ENCODE measurements at regions not wholly inside any gene's neighbourhood (a gene's known extent, or its start where the extent isn't known, plus 50 kb on each side); places are given as distances from the start of the nearest gene placed in this dataset.

DNA sequence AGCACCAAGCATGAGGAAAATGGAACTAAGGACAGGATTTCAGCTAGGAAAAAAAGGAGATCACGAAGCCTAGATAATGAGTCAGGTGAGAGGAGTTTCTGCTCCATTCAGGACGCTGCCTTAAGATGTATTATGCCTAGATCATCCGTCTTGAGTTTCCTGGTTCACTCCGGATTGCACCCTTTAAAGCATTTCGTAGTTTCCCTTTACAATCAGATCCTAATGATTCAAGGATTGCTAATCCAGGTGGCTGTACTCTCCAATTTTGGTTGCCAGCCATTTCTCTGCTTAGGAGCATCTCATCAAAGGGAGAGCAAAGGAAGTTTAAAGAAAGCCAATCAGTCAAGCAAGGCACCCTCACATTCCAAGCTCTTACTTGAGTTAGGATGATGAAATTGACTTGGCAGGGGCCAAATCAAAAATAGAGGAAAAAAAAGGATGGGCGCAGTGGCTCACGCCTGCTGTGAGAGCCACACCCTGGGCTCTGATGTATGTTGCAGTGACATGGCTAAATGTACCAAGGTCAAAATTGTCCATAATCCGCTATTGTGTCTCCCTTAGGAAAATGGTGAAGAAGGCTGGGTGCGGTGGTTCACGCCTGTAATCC is 156.9 kb upstream of the SOD1 start:
- no peak for DNase-seq (ENCODE audit: low spot score)
- no peak overlapping the region for H3K4me3 Mint-ChIP-seq
- no peaks in the 10 kb centered on the region for H3K9me3 Mint-ChIP-seq
- H3K27ac Mint-ChIP-seq: no peak overlapping the region
- peaks cover 22% of the 10 kb centered on the region for H3K4me1 Mint-ChIP-seq (ENCODE audit: low read depth)
- peaks cover 33% of the 10 kb centered on the region for H3K27me3 Mint-ChIP-seq (ENCODE audit: insufficient read depth)
- intact Hi-C loops (cut with micrococcal nuclease): no loop called here
- H3K36me3 Mint-ChIP-seq (ENCODE audit: low read depth): peaks cover 5% of the 10 kb centered on the region

DNA sequence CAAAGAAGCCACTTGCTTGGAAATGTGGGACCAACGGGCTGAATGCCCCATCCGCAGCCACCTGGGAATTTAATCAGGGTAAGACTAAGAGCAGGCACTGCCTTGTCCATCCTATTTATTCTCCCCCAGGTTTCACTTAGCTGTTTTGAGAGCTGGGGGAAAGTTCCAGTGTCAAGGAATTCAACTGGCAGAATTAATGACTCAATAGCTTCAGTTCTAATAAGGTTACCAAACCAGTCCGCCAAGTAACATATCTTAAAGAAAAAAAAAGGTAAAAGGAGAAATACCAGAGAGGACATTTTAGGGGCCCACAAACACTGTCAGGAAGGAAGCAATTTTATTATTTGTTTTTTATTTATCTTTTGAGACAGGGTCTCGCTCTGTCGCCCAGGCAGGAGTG is 157.6 kb upstream of the SOD1 start:
- Mint-ChIP-seq H3K36me3 (ENCODE audit: low read depth) (peaks cover 5% of the 10 kb centered on the region), H3K4me1 (ENCODE audit: low read depth) (peaks cover 18% of the 10 kb centered on the region), H3K27ac (no peak overlapping the region), H3K27me3 (ENCODE audit: insufficient read depth) (peaks cover 31% of the 10 kb centered on the region), H3K4me3 (no peak overlapping the region), H3K9me3 (no peaks in the 10 kb centered on the region)
- intact Hi-C loops (cut with micrococcal nuclease): no loop called here
- no peak for DNase-seq (ENCODE audit: low spot score)

DNA sequence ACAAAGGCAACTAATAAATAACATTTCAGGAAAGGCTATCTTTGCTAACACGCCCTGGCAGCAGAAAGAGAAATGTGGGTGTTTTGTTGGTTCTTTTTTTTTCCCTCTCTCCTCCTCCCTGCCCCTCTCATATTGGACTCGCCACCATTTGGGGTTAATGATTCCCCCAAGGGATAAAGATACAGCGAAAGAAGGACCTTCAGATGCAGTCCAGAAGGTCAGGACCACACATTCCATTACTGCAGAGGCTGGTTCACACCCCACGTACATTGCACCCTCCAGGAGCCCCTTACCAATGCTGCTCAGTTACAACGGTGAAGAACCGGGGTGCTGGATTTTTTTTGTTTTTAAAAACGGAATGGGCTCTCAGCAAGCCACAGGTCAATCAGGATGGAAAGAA is 156.9 kb upstream of the TIAM1 start:
- no peak overlapping the region for H3K27ac Mint-ChIP-seq
- no peaks in the 10 kb centered on the region for H3K9me3 Mint-ChIP-seq
- no peak for DNase-seq (ENCODE audit: low spot score)
- no peak overlapping the region for H3K4me3 Mint-ChIP-seq
- H3K27me3 Mint-ChIP-seq (ENCODE audit: insufficient read depth): peaks cover 31% of the 10 kb centered on the region
- H3K36me3 Mint-ChIP-seq (ENCODE audit: low read depth): peaks cover 5% of the 10 kb centered on the region
- intact Hi-C loops (cut with micrococcal nuclease): no loop called here
- H3K4me1 Mint-ChIP-seq (ENCODE audit: low read depth): peaks cover 9% of the 10 kb centered on the region

- Mint-ChIP-seq H3K4me3 (no peak overlapping the region), H3K27me3 (ENCODE audit: insufficient read depth) (peaks cover 26% of the 10 kb centered on the region), H3K27ac (no peak overlapping the region), H3K36me3 (ENCODE audit: low read depth) (peaks cover 5% of the 10 kb centered on the region), H3K4me1 (ENCODE audit: low read depth) (peaks cover 2% of the 10 kb centered on the region), H3K9me3 (no peaks in the 10 kb centered on the region)
- DNase-seq (ENCODE audit: low spot score): no peak
- intact Hi-C loops (cut with micrococcal nuclease): no loop called here
These were observed 156.0 kb upstream of the TIAM1 start for GRCh38 chr21:31500071-31500470.

DNA sequence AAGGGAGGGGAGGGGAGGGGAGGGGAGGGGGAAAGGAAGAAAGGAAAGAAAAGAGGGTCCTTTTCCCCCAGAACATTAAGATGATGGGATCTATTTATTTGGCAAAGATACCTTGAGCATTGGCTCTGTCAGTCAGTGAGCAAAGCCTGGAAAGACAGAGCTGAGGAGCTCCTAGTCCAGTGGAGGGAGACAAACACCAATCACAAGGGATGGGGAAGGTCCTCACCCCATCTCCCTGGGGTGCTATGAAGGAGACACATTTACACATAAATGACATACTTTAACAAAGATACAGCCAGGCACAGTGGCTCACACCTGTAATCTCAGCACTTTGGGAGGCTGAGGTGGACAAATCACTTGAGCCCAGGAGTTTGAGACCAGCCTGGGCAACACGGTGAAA is 154.9 kb upstream of the TIAM1 start:
- Mint-ChIP-seq H3K4me3 (no peak overlapping the region), H3K36me3 (ENCODE audit: low read depth) (peaks cover 4% of the 10 kb centered on the region), H3K9me3 (no peaks in the 10 kb centered on the region), H3K27ac (no peak overlapping the region), H3K4me1 (ENCODE audit: low read depth) (no peaks in the 10 kb centered on the region), H3K27me3 (ENCODE audit: insufficient read depth) (peaks cover 21% of the 10 kb centered on the region)
- DNase-seq (ENCODE audit: low spot score): no peak
- intact Hi-C loops (cut with micrococcal nuclease): no loop called here

- no peak overlapping the region for H3K27ac Mint-ChIP-seq
- H3K9me3 Mint-ChIP-seq: no peaks in the 10 kb centered on the region
- H3K36me3 Mint-ChIP-seq (ENCODE audit: low read depth): peaks cover 3% of the 10 kb centered on the region
- peaks cover 20% of the 10 kb centered on the region for H3K27me3 Mint-ChIP-seq (ENCODE audit: insufficient read depth)
- intact Hi-C loops (cut with micrococcal nuclease): no loop called here
- H3K4me3 Mint-ChIP-seq: no peak overlapping the region
- DNase-seq (ENCODE audit: low spot score): no peak
- no peaks in the 10 kb centered on the region for H3K4me1 Mint-ChIP-seq (ENCODE audit: low read depth)
These were observed 153.9 kb upstream of the TIAM1 start for GRCh38 chr21:31497914-31498313.

DNA sequence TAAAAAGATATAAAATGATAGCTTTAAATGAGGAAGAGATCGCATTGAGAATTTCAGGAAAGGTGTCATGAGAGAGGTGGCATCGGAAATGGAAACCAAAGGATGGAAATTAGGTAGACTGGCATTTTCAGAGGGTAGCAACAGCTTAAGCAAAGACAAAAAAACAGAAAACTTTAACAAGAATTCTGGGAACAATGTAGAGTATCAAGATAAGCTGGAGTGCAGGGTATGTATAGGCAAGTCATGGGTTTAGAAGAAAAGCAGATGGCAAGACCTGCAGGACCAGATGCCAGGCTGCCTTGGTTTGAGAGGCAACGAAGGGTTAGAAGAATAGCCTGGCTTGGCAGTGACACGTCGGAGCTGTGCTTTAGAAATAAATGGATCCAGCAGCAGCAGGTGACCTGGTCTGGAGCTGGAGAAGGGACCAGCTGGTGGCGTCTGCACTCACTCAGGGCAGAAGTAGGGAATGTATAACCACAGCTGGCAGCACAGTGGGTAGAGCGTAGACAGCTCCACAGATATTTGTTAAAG is 149.4 kb upstream of the TIAM1 start:
- H3K4me1 Mint-ChIP-seq (ENCODE audit: low read depth): no peaks in the 10 kb centered on the region
- no peak overlapping the region for H3K27ac Mint-ChIP-seq
- peaks cover 15% of the 10 kb centered on the region for H3K27me3 Mint-ChIP-seq (ENCODE audit: insufficient read depth)
- no peaks in the 10 kb centered on the region for H3K9me3 Mint-ChIP-seq
- no peak for DNase-seq (ENCODE audit: low spot score)
- no peak overlapping the region for H3K4me3 Mint-ChIP-seq
- no peaks in the 10 kb centered on the region for H3K36me3 Mint-ChIP-seq (ENCODE audit: low read depth)
- intact Hi-C loops (cut with micrococcal nuclease): no loop called here

DNA sequence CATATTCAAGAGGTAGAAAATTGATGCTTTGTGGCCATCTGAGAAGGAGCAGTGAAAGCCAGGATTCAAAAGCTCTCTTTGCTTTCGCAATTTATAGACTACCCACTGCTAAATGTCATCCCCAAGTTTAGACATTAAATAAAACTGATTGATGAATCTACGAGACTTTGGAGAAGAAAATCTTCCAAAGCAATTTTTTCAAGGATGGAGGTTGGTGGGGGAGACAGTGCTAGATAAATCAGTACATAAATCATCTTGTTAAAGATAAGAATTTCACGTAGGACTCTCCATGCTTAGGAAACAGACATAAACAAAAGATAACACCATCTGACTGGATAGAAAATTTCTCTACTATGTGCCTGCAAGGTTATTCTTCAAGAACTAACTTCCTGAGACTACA is 147.6 kb upstream of the TIAM1 start:
- Mint-ChIP-seq H3K4me3 (no peak overlapping the region), H3K4me1 (ENCODE audit: low read depth) (no peaks in the 10 kb centered on the region), H3K27me3 (ENCODE audit: insufficient read depth) (peaks cover 9% of the 10 kb centered on the region), H3K9me3 (no peaks in the 10 kb centered on the region), H3K27ac (no peak overlapping the region), H3K36me3 (ENCODE audit: low read depth) (no peaks in the 10 kb centered on the region)
- DNase-seq (ENCODE audit: low spot score): no peak
- intact Hi-C loops (cut with micrococcal nuclease): no loop called here

DNA sequence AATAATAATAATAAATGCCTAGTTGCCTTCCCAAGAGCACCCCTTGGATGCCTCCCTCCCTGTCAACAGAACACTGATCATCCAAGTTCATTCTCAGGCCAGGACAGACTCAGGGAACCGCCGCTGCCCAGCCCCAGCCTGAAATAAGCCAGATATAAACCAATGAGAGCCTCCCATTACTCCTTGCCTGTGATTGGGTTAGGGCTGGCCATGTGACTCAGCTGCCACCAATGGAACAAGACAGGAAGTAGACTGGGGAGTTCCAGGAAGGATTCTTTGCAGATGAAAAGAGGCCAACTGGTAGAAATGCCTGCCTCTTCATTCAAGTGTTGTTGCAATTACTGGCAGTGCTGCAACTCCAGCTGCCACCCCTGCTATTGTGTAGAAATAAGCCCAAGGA is 146.4 kb upstream of the TIAM1 start:
- intact Hi-C loops (cut with micrococcal nuclease): no loop called here
- no peak overlapping the region for H3K4me3 Mint-ChIP-seq
- peaks cover 6% of the 10 kb centered on the region for H3K9me3 Mint-ChIP-seq
- peaks cover 4% of the 10 kb centered on the region for H3K36me3 Mint-ChIP-seq (ENCODE audit: low read depth)
- H3K27me3 Mint-ChIP-seq (ENCODE audit: insufficient read depth): peaks cover 9% of the 10 kb centered on the region
- DNase-seq (ENCODE audit: low spot score): no peak
- H3K4me1 Mint-ChIP-seq (ENCODE audit: low read depth): no peaks in the 10 kb centered on the region
- H3K27ac Mint-ChIP-seq: no peak overlapping the region

GRCh38 chr21:31489726-31490125 is 145.7 kb upstream of the TIAM1 start:
- no peak overlapping the region for H3K27ac Mint-ChIP-seq
- DNase-seq (ENCODE audit: low spot score): no peak
- H3K4me1 Mint-ChIP-seq (ENCODE audit: low read depth): no peaks in the 10 kb centered on the region
- H3K9me3 Mint-ChIP-seq: peaks cover 12% of the 10 kb centered on the region
- H3K27me3 Mint-ChIP-seq (ENCODE audit: insufficient read depth): peaks cover 7% of the 10 kb centered on the region
- intact Hi-C loops (cut with micrococcal nuclease): no loop called here
- peaks cover 9% of the 10 kb centered on the region for H3K36me3 Mint-ChIP-seq (ENCODE audit: low read depth)
- no peak overlapping the region for H3K4me3 Mint-ChIP-seq

GRCh38 chr21:31489014-31489413 is 145.0 kb upstream of the TIAM1 start:
- Mint-ChIP-seq H3K27me3 (ENCODE audit: insufficient read depth) (peaks cover 6% of the 10 kb centered on the region), H3K9me3 (peaks cover 18% of the 10 kb centered on the region), H3K4me1 (ENCODE audit: low read depth) (no peaks in the 10 kb centered on the region), H3K36me3 (ENCODE audit: low read depth) (peaks cover 10% of the 10 kb centered on the region), H3K4me3 (no peak overlapping the region), H3K27ac (no peak overlapping the region)
- intact Hi-C loops (cut with micrococcal nuclease): no loop called here
- no peak for DNase-seq (ENCODE audit: low spot score)

DNA sequence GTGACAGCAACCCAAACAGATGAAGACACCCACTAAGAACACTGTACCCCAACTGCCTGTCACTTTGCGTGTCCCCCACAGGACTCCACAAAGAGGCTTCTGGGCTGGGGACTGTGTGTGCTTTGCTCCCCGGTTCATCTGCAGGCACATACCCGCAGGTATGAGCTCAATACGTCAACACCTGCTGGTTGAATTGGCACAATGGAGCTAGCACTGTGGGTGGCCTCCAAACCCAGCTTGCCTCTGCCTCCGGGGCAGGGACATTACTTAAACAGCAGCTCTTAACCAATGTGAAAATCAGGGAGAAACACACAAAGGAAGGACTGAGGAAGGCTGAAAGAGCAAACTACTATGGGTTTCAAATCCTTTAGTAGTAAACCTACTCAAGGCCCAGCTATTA is 140.2 kb upstream of the TIAM1 start:
- peaks cover 10% of the 10 kb centered on the region for H3K36me3 Mint-ChIP-seq (ENCODE audit: low read depth)
- intact Hi-C loops (cut with micrococcal nuclease): no loop called here
- DNase-seq (ENCODE audit: low spot score): no peak
- H3K27me3 Mint-ChIP-seq (ENCODE audit: insufficient read depth): peaks cover 4% of the 10 kb centered on the region
- H3K9me3 Mint-ChIP-seq: peaks cover 30% of the 10 kb centered on the region
- H3K4me3 Mint-ChIP-seq: no peak overlapping the region
- H3K27ac Mint-ChIP-seq: no peak overlapping the region
- H3K4me1 Mint-ChIP-seq (ENCODE audit: low read depth): no peaks in the 10 kb centered on the region

DNA sequence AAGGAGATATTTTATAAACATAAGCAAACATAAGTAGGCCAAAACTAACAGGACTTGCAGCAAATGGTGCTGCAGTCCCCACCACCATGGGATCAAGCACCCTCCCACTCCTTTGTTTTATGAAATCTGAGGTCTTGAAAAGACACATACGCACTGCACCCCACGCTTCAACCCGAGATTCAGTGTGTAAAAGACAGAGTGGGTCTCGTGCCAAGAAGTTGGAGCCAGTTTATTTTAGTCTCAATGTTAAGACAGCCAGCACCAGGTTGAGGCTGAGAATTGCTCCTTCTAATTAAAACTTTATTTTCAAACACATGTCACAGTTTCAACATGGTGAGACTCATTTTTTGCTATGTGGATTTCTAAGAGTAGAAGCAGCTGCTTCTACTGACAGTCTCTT is 139.1 kb upstream of the TIAM1 start:
- Mint-ChIP-seq H3K9me3 (peaks cover 30% of the 10 kb centered on the region), H3K4me3 (no peak overlapping the region), H3K4me1 (ENCODE audit: low read depth) (no peaks in the 10 kb centered on the region), H3K36me3 (ENCODE audit: low read depth) (peaks cover 10% of the 10 kb centered on the region), H3K27ac (no peak overlapping the region), H3K27me3 (ENCODE audit: insufficient read depth) (peaks cover 4% of the 10 kb centered on the region)
- DNase-seq (ENCODE audit: low spot score): no peak
- intact Hi-C loops (cut with micrococcal nuclease): no loop called here

DNA sequence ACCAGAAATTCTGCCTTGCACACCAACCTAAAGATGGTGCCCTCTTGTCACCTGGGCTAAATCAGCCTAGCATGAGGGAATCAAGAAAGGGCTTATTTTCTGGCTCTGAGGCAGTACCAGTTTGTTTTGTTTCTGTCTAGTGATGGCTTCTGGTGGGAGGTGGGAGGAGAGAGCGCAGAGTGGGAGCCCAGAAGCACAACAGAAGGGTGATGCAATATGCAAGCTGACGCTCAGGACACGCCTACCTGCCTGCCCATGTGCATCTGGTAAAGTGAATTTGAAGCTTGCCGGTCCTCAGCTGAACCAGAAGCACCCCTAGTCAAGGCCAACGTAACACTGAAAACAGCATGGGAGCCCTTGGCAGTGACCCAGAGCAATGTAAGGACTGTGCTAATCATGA is 138.4 kb upstream of the TIAM1 start:
- peaks cover 10% of the 10 kb centered on the region for H3K36me3 Mint-ChIP-seq (ENCODE audit: low read depth)
- H3K4me3 Mint-ChIP-seq: no peak overlapping the region
- intact Hi-C loops (cut with micrococcal nuclease): no loop called here
- H3K27ac Mint-ChIP-seq: no peak overlapping the region
- H3K4me1 Mint-ChIP-seq (ENCODE audit: low read depth): no peaks in the 10 kb centered on the region
- DNase-seq (ENCODE audit: low spot score): no peak
- H3K27me3 Mint-ChIP-seq (ENCODE audit: insufficient read depth): peaks cover 9% of the 10 kb centered on the region
- H3K9me3 Mint-ChIP-seq: peaks cover 30% of the 10 kb centered on the region

All from activated T-helper 1 cell treated with anti-CD3 and anti-CD28 coated beads, Interleukin-12 subunit alpha, Interleukin-12 subunit beta, Interleukin-2, Interleukin-4 antibody, amounts not matched to agents 30 ng/mL and 10 ng/mL and 1 ng/mL, durations not matched to agents 14 hours and 24 hours and 36 hours (primary cell).